ENCODE measurements at regions not wholly inside any gene's neighbourhood (a gene's known extent, or its start where the extent isn't known, plus 50 kb on each side); places are given as distances from the start of the nearest gene placed in this dataset.

DNA sequence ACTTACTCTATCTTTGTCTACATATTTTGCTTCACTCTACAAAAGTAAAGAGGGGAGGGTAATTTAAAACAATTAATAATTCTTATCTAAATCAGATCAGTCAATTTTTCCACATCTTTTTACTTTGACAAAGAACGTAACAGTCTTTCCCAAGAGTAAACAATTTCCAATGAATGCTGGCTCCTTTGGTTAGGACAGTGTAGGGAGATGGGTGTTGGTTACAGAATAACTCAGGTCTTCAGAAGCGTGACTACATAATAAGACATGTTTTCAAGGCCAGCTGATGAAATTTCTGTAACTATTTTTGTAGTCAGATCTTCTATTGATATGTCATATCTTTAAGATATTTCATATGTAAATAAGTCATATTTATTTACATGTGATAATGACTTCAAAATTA, 183.0 kb upstream of the CAND1 start:
- no CpG with 5 or more reads among the region's 2 CpGs for WGBS (ENCODE audit: extremely low coverage, insufficient read length, low lambda C conversion rate)
- H3K9me3 Mint-ChIP-seq: no peaks in the 10 kb centered on the region
- H4K8ac ChIP-seq (replicated peaks; ENCODE audit: insufficient read length, low read depth, low read length): no peak overlapping the region
- no peaks in the 10 kb centered on the region for H3K4me1 ChIP-seq (ENCODE audit: insufficient read depth, low read length)
- H2BK20ac ChIP-seq (ENCODE audit: low read depth, low read length, poor library complexity, severe bottlenecking): no peak overlapping the region
- no peaks in the 10 kb centered on the region for H4K20me1 ChIP-seq (ENCODE audit: control insufficient read depth, insufficient read depth, insufficient read length)
- H4K5ac ChIP-seq (ENCODE audit: insufficient read length, low read depth, low read length): no peak overlapping the region
- no peak overlapping the region for H2AK5ac ChIP-seq (ENCODE audit: insufficient read length, low read length)
- H3K4me3 Mint-ChIP-seq: no peak overlapping the region
- H3K14ac ChIP-seq (ENCODE audit: insufficient read depth, low read length): no peak overlapping the region
- H3K79me1 ChIP-seq (ENCODE audit: insufficient read depth, low read depth, low read length, poor library complexity, severe bottlenecking): no peaks in the 10 kb centered on the region
- no peaks in the 10 kb centered on the region for H3K27me3 ChIP-seq (ENCODE audit: insufficient read depth, low read length)
- H3K4me1 Mint-ChIP-seq: peaks cover 15% of the 10 kb centered on the region in 2 experiments
- H4K91ac ChIP-seq (ENCODE audit: insufficient read length, low read depth, low read length): no peak overlapping the region
- H2BK120ac ChIP-seq (ENCODE audit: low read depth, low read length, poor library complexity, severe bottlenecking): no peak overlapping the region
- no peak overlapping the region for H2BK5ac ChIP-seq (ENCODE audit: insufficient read length, low read length)
- no peak overlapping the region for H2BK12ac ChIP-seq (ENCODE audit: insufficient read length, low read depth, low read length)
- H3K4ac ChIP-seq (ENCODE audit: low read depth, low read length): no peak overlapping the region
- H3K27ac ChIP-seq (ENCODE audit: insufficient read length, low read depth, low read length): no peak overlapping the region
- no peak overlapping the region for H3K23ac ChIP-seq (ENCODE audit: insufficient read length, low read depth, low read length)
- H3K36me3 Mint-ChIP-seq (ENCODE audit: insufficient read depth in 1 of 3, low read depth in 3 of 3): no peaks in the 10 kb centered on the region
- no peaks in the 10 kb centered on the region for H3K23me2 ChIP-seq (ENCODE audit: insufficient read length, low read depth, low read length, poor library complexity, severe bottlenecking)
- H3K27ac Mint-ChIP-seq: no peak overlapping the region
- no peak overlapping the region for H3T11ph ChIP-seq (ENCODE audit: low read length)
- H3K79me2 ChIP-seq (ENCODE audit: insufficient read depth, low read length): no peaks in the 10 kb centered on the region
- no peaks in the 10 kb centered on the region; the same call in 1 of the 2 replicates for H3K27me3 Mint-ChIP-seq (ENCODE audit: low read depth)
- H3K9ac ChIP-seq (ENCODE audit: extremely low read depth, insufficient read length, low read length): no peak overlapping the region
- no peak overlapping the region for H2BK15ac ChIP-seq (ENCODE audit: low read depth, low read length)
- no peak overlapping the region for H3K18ac ChIP-seq (ENCODE audit: insufficient read length, low read depth, low read length)
- TF ChIP-seq, protein P1, sequence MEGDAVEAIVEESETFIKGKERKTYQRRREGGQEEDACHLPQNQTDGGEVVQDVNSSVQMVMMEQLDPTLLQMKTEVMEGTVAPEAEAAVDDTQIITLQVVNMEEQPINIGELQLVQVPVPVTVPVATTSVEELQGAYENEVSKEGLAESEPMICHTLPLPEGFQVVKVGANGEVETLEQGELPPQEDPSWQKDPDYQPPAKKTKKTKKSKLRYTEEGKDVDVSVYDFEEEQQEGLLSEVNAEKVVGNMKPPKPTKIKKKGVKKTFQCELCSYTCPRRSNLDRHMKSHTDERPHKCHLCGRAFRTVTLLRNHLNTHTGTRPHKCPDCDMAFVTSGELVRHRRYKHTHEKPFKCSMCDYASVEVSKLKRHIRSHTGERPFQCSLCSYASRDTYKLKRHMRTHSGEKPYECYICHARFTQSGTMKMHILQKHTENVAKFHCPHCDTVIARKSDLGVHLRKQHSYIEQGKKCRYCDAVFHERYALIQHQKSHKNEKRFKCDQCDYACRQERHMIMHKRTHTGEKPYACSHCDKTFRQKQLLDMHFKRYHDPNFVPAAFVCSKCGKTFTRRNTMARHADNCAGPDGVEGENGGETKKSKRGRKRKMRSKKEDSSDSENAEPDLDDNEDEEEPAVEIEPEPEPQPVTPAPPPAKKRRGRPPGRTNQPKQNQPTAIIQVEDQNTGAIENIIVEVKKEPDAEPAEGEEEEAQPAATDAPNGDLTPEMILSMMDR (conservative IDR thresholded peaks at IDR 0.05): no peak
- H3K9me3 ChIP-seq (ENCODE audit: control insufficient read depth, low read depth, low read length): no peaks in the 10 kb centered on the region
- H3K56ac ChIP-seq (ENCODE audit: insufficient read length, low read depth, low read length): no peak overlapping the region
- H3K4me2 ChIP-seq (ENCODE audit: insufficient read depth, insufficient read length, low read length): no peak overlapping the region
- H2AFZ ChIP-seq (ENCODE audit: low read length): no peak overlapping the region
- no peak for DNase-seq
